Esophagus muscularis mucosa (tissue), 4 donors: ENCODE measurements at regions not wholly inside any gene's neighbourhood (a gene's known extent, or its start where the extent isn't known, plus 50 kb on each side); places are given as distances from the start of the nearest gene placed in this dataset.

Source experiments
- EP300 ChIP-seq: sonication (generic); formaldehyde crosslinking; IDR thresholded peaks from one replicate; pipeline ENCODE4 v1.6.1; 2017; ENCODE audit warnings: antibody characterized with exemption
- POLR2A ChIP-seq: fragments of 450-650 bp; IDR thresholded peaks from one replicate; pipeline ENCODE4 v1.6.1; 2017; ENCODE audit warnings: antibody characterized with exemption, moderate library complexity, mild to moderate bottlenecking, low read depth
- POLR2AphosphoS5 ChIP-seq, 2 donors: sonication (generic); formaldehyde crosslinking; IDR thresholded peaks; one replicate each; pipeline ENCODE4 v1.6.1; 2017; ENCODE audit warnings: antibody characterized with exemption in 2 of 2
- TF ChIP-seq, protein P1 (sequence below), 3 experiments: fragments of 200-600 bp in 2 of 3; fragments of 450-650 bp in 1 of 3; sonication (generic) in 2 of 3; IDR thresholded peaks; one replicate each; pipeline ENCODE4 v1.5.1; 2017 to 2019; ENCODE audit warnings: antibody characterized with exemption in 3 of 3, mild to moderate bottlenecking in 2 of 3, moderate library complexity in 1 of 3

- TF ChIP-seq, protein P1, sequence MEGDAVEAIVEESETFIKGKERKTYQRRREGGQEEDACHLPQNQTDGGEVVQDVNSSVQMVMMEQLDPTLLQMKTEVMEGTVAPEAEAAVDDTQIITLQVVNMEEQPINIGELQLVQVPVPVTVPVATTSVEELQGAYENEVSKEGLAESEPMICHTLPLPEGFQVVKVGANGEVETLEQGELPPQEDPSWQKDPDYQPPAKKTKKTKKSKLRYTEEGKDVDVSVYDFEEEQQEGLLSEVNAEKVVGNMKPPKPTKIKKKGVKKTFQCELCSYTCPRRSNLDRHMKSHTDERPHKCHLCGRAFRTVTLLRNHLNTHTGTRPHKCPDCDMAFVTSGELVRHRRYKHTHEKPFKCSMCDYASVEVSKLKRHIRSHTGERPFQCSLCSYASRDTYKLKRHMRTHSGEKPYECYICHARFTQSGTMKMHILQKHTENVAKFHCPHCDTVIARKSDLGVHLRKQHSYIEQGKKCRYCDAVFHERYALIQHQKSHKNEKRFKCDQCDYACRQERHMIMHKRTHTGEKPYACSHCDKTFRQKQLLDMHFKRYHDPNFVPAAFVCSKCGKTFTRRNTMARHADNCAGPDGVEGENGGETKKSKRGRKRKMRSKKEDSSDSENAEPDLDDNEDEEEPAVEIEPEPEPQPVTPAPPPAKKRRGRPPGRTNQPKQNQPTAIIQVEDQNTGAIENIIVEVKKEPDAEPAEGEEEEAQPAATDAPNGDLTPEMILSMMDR (IDR thresholded peaks at IDR 0.05): no peak
- no peak for TF ChIP-seq EP300
- TF ChIP-seq POLR2A: no peak
- no peak for TF ChIP-seq POLR2AphosphoS5 (IDR thresholded peaks at IDR 0.05)
These were observed 284.6 kb downstream of the PTBP2 start for GRCh38 chr1:97006044-97006661.
